Stimulated activated CD4-positive, alpha-beta T cell treated with anti-CD3 and anti-CD28 coated beads, Interleukin-2, amount 100 ng/mL, for 4 hours (primary cell): ENCODE measurements at regions not wholly inside any gene's neighbourhood (a gene's known extent, or its start where the extent isn't known, plus 50 kb on each side); places are given as distances from the start of the nearest gene placed in this dataset.
"Not testable (repeated sequence)": the region's sequence is repeated elsewhere in the genome, so short reads cannot be mapped to it uniquely, and the experiment has no call there.

ENCODE experiments used
- DNase-seq: peaks from one replicate; pipeline ENCODE4 v3.0.0-alpha.2; 2020; ENCODE audit warnings: low read depth

DNA sequence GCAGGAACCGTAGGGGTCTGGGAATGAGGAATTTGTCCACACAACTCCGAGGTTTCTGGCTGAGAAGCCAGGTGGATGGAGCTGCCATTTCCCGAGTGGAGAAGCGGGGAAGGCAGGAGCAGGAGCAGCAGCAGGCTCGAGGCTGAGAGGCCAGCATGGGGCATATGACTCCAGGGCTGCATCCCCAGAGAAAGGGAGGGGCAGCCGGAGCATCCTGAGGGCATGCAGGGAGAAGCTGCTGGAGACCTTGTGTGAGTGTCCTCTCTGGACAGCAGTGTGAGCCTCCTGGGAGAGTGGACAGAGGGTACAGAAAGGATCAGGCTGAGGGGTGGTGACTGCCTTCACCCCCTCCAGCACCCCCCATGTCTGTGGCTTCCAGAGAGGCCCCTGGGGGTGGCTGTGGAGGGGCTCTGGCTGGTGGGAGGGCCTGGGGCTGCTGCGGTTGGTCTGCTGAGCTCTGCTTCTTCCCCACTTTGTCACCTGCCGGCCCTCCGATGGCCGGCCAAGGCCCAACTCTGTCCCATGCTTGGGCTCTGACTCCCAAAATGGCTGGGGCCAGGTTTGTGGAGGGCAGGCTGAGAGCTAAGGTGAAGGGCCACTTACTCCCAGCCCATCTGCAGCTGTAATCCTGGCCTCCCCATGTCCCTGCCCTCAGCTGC lies 633.1 kb downstream of the MATN1 start:
- DNase-seq: no peak

DNA sequence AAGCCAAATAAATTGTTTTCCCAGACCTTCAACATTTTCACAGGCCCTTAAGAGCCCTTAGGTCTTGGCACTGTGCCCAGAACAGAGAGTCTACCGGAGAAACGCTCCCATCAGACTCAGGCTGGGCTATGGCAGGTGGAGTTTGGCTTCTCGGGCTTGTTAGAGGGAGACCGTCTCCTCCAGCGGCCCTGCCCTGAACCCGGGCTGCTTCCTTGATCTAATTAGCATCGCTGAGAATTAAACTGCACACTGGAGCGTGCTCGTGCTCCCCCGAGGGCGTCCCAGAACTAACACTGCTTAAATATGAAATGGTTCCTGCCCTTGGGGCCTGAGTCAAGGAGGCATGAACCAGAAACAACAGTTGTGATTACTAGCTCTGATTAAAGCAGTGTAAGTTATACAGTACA lies 634.4 kb downstream of the MATN1 start:
- no peak for DNase-seq

DNA sequence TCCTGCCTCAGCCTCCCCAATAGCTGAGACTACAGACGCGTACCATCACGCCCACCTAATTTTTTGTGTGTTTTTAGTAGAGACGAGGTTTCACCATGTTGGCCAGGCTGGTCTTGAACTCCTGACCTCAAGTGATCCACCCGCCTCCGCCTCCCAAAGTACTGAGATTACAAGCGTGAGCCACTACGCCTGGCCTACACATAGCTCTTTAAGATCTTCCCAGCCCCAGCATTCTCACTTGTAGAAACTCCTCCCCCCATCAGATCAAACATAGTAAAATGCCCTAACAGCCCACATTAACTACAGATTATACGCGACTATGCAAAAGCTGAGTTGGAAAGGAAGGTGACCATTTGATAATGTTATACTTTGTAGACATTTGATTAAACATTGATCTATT lies 634.8 kb downstream of the MATN1 start:
- DNase-seq: no peak

DNA sequence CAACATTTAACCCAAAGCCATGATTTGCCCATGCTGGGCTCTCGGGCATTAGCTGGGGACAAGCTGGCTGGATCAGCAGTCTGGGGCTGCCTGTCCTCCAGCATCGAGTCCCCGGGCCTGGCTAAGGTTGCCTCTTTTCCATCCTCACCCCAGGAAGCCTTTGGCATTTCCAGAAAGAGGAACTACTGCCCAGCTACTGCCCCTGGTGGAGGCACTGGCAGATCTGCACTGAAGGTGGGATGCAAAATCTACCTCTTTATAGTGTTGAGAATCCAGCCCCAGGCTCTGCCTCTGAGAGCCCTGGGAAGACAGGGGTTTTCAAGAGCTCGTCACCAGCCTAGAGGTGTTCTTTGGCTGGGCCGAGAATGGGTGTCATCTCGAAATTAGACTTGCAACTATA lies 635.9 kb downstream of the MATN1 start:
- DNase-seq: no peak

DNA sequence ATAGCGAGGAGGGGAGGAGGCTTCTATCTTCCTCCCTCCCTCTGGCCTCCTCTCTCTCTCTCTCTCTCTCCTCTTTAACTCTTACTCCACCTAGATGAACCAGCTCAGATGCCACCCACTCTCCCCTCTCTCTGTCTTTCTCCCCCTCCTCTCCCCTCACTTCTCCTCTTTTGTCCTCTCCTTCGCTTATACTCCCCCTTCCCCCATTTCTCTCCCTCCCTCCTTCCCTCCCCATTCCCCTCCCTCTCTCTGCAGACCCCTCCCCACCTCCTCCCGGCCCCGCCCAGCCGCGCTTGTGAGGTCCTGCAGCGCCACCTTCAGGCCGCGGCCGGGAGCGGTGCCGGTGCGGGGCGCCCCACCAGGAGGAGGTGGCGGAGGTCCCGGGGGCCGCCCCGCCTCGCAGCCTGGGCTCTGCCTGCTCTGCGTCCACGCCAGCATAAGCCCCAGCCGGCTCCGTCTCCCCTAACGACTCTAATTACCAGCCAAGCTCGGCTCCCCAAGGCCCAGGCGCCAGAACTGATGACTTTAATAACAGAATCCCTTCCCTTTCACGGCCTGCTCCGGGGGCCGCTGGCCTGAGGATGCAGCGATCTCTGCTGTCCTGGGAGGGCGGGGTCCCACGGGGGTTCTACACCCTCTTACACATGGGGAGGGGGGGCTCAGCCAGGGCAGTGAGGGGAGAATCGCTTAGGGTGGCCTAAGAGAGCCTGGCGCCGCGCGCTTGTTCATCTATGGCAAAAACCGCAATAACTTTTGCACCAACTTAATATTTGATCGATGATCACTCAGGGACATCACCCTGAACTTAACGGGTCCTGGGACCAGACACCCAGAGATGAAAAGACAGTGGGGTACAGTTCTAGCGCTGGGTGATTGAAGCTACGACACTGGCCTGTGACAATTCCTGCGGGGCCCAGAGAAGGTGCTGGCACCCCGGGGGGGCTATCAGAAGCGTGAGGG lies 637.3 kb downstream of the MATN1 start:
- DNase-seq: no peak

DNA sequence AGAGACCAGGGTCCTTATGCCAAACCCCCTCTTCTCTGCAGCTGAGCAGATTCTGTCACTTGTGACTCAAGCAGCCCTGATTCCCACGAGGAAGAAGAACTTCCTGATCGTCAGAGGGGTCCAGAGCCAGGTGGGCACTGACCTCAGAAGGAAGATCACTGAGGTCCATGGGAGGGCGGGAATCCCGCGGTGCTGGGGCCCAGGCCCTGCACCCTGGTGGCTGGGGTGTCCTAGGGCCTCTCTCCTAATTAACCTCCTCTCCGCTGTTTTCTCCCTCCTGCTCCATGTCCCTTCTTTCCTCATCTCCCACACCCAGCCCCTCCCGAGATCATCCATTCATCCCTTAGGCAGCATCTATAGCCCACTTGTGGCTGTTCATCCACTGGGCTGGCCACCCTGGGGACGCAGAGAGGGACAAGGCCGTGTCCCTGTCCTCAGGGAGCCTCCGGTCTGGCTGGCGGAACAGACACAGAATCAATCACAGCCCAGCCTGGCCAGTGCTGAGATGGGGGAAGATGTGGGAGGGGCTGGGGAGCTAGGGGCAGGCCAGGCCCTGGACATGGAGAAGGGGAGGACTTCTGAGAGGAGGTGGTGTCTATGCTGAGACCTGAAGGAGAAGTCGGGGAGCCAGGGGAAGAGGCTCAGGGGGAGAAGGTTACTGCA lies 638.3 kb downstream of the MATN1 start:
- no peak for DNase-seq

DNA sequence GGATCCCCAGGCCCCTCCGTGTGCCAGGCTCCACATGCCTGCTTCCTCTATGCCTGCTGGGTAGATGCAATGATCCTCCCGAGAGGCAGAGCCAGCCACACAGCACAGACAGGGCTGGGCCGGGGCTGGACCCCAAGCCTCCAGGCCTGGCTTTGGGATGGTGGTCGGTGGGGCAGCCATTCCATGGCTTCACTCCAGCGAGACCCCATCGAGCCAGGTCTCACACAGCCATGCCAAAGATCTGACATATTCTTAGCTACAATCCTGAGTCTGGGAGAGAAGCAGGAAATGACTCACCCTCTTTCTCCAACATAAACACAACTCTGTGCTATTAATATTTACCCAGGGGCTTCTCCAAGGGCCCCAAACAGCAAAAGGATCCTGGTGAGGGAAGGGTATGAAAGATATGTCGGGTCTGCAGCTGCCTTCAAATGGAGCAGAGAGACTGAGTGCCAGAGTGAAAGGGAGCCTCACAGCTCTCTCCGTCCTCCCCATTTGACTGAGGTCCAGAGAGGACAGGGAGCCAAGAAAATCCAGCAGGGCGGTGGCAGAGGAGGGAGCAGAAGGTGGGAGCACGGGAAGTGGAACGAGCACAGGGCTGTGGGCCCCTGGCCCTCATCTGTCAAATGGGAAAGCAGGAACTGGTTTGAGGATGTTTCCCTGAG lies 639.5 kb downstream of the MATN1 start:
- no peak for DNase-seq

DNA sequence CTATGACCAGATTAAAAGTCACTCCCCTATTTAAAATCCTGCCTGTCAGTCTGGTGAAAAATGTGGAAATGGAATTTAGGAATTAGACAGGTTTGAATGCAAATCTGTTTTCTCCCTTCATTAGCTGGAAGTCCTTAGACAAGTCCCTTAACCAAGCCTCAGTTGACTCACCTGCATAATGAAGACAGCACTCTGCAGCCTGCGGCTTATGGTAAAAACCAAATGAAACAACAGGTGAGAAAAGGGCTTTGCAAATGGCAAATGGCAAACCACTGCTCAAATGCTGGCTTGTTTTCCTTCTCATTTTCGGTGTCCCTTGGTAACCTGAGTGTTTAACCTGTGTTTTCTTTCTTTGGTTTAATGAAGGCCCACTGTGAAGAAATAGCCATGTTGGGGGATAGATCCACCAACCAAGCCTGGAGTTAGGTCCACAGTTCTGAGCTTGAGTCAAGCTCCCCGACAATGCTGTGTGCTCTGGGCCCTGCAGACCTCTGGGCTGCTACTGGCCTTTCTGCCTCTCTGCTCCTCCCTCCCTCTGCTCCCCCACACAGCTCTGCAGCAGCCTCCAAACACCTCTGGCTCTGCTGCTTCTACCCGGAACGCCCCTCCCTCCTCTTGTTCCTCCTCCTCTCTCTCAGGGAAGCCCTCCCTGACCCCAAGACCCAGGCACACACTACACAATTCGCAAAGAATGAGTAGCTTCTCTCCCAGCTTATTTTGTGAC lies 641.8 kb downstream of the MATN1 start:
- no peak for DNase-seq

DNA sequence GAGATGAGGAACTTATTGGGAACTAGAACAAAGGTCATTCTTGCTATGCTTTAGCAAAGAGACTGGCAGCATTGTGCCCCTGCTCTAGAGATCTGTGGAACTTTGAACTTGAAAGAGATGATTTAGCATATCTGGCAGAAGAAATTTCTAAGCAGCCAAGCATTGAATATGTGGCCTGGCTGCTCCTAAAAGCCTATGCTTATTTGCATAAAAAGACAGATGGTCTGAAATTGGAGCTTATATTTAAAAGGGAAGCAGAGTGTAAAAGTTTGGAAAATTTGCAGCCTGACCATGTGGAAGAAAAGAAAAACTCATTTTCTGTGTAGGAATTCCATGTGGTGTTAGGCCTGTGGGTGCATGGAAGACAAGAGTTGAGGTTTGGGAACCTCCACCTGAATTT lies 647.5 kb downstream of the MATN1 start:
- DNase-seq: not testable (repeated sequence)

DNA sequence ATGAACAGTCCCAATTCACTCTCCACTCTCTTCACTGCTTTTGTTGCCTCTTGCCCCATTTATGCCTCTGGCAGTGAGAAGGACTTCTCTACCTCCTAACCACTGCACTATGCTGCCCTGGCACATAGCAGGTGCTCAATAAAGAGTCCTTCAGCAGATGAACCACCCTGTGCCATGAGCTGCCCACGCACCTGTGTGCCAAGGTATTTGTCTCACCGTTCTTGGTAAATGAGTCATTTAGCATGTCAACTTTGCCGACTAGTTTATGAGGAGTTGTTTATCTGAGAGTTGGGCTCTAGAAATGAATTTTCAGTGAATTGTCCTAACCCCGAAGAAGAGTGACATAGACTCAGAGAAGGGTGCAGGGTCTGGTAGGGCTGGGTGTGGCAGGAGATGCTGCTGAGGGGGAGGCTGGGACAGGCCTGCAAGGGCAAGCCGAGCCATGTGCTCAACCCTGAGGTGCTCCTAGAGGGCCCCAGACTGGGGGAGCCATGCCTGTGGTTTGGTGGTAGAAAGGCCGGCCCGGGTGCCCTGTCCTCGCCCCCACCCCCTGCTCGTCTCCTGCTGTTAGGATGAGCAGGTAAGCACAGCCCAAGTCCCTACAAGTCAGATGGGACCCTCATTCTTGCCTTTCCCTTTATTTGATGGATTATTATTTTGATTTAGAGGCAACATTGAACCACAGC lies 654.5 kb downstream of the MATN1 start:
- DNase-seq: no peak

DNA sequence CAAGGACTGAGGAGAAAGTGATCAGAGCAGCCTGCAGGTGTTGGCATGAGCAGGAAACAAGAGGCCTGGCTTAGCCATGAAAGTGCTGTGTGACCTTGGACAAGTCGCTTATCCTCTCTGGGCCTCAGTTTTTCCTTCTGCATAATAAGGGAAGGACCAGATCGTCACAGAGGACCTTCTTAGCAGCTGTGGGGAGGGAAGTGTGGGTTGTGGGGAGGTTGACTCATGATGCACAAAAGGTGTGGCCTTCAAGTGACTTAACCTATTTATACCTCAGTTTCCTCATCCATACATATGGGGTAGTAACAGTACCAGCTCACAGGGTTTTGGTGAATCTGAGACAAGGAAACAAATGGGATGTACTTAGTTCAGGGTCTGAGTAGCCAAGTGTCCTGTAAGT lies 658.8 kb downstream of the MATN1 start:
- no peak for DNase-seq

DNA sequence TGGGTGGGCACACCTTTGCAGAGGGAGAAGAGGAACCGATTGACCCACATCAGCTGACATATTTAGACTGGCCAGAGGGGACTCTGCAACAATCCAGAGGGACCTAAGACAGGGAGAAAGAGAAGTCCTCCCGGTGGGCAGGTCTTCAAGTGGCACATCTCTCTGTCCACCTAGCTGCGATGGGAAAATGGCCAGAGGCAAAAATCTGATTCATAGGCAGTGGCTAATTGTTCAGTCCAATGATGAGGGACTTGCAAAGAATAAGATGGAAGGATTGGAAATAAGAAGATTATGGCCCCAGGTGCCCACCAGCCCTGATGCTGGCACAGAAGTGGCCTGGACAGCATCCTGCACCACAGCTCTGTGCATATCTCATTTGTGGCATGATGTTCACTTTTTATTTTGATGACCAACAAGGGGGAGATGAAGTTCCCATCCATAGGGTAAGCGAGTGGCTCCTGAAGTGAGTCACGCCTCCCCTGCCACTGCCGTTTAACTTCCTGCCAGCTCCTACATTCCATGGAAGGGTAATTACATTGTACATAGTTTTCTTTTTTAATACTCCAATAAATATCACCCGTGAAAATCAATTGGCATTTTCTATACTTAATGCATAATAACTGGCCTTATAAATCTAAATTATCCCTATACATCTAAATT lies 659.6 kb downstream of the MATN1 start:
- DNase-seq: no peak

DNA sequence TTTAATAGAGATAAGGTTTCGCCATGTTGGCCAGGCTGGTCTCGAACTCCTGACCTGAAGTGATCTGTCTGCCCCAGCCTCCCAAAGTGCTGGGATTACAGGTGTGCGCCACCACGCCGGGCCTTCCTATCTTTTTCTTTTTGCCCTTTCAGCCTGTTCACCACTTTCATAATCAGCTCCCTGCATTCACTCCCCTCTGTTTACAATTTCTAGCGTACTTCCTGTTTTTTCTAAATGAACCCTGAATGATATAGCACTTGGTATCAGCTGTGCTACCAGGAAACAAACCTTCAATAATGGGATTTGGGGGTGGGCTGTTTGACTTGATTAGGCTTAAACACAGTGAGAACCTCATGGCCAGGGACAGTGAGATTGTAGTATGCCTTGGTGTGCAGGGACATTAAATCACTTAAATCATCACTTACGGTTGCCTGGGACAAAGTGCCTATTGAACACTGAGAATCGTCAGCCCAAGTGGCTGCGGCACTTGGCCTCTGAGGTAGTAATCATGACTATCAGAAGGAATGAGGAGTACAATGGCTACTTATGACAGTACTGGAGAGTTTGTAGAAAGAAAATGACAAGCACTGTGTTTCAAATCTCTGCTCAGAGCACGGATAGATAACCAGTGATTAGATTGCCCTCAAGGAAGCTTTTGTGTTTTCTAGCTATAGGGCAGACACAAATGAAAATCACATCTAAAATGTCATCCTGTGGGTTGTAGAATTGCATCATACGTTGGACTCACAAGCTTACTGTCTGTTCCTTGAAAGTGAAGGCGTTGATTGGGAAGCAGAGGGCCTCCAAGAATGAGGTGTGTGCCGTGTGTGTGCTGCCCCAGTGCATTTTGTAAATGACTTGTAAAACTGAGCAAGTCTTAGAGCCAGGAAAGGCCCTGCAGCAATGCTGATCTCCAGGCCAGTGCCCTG lies 661.8 kb downstream of the MATN1 start:
- DNase-seq: no peak

DNA sequence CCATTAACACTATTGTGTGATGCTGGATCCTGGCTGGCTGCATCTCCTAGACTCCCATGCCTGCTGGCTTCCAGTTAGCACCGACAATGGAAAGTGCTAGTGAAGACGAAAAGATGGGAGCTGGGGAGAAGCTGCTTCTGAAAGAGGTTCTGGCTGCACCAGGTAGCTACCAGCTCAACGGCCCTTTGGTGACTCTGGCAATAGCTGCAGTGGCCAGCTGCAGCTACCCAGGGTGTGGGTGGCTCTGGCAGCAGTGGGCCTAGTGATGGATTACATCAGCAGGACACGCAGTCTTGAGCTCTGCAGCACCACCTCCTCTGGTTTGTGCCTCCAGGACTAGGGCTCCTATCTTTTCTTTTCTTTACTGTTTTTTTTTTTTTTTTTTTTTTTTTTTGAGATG lies 662.6 kb downstream of the MATN1 start:
- no peak for DNase-seq

DNA sequence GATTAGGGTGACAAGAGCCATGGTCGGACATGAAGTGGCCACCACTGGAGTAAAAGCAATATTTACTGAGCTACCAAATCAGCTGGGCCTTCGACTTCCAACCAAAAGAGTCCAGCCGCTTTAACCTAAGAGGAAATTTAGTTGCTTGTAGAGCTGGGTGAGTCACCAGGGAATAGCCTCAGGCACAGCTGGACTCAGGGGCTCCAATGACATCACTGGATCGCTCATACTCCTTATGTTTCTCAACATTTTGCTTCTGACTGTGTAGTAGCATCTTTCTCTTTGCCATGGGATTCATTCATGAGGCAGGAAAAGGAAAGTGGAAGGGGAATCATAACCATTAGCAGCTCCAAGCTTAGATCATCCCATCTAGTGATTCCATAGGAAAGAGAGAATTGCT lies 664.4 kb downstream of the MATN1 start:
- no peak for DNase-seq

DNA sequence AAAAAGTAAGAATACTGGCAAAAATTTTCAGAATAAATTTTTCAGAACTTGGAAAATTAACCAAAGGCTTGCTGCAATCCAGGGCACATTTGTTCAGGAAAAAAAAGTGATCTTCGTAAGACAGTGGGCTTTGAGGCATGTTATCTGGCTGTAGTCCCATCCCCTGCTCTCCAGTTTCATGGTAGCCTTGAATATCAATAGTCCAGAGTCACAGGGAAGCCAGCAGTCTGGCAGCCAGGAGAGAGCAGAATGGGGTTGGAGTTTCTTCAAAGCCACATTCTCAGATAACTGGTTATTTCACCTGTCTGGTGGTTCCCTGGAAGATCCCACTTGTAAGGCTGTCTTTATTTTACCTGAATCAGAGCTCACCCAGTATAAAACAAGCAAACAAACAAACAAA lies 669.3 kb downstream of the MATN1 start:
- no peak for DNase-seq

DNA sequence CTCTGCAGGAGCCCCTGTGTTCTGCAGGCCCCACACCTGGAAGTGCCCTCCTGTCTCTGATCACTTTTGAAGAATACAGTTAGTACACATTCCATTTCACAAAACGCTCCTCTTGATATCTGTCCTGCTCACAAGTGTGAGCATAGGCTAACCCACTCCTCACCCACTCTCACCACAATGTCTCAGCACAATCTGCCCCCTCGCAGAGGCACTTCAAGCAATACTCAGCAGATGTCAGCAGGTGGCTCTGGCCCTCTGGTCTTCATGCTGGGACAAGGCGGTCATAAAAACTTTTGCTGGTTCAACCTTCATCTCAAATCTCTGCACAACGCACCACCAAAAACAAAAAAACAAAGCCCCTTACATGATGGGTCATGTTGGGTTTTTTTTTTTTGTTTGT lies 671.2 kb downstream of the MATN1 start:
- DNase-seq: no peak

DNA sequence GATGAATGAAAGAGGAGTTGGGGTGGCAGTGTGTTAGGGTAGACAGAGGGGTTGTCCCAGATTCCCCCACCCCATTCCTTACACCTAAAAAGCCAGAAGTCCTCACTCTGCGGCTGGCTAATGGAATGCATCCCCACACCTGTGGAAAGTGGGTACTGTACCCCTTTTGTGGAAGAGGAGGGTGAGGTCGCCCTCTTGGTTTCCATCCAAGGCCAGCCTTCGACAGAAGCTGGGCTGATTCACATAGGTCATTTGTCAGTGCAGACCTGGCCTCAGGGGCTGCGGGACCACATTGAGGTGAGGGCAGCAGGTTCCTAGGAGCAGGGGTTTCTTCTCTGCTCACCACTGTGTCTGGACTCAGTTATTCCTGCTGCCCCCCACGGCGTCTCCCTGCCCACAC lies 671.6 kb downstream of the MATN1 start:
- no peak for DNase-seq

DNA sequence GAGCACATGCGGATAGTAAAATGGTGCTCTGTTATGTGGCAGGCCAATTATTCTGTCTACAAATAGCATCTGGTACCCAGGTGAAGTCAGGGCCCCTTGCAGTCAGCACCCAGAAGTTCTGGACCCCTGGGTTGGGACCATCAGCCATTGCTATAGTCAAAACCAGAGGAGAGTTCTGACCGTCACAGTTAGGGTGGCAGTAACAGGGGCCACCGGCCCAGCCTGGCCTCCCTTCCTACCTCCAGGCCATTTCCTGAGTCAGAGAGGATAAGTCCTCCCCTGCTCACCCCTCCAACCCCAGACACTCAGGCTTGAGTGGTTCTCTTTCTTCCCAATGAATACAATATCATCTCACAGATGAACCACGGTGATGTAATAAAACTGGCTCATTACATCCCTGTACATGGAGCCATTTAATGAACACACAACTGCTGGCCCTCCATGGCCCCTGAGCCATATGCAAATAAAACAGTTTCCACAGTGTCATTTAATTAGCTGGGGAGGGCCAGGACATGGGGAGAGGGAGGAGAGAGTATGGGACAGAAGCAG lies 673.6 kb downstream of the MATN1 start:
- DNase-seq: no peak
